ENCODE measurements at regions not wholly inside any gene's neighbourhood (a gene's known extent, or its start where the extent isn't known, plus 50 kb on each side); places are given as distances from the start of the nearest gene placed in this dataset.

DNA sequence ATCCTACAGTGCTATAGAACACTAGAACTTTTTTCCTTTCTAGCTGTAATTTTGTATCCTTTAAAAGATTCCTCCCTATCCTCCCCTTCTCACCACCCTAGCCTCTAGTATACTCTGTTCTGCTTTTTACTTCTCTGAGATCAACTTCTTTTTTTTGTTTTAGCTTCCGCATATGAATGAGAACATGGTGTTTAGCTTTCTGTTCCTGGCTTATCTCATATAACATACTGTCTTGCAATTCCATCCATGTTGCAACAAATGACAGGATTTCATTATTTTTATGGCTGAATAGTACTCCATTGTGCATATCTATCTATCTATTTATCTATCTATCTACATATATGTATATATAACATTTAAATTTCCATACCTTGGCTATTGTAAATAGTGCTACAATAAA, 126.0 kb upstream of the MAN2A1 start:
- ChIA-PET CTCF (no interaction called here), POLR2A (no interaction called here)
- Mint-ChIP-seq H3K4me3 (no peak overlapping the region), H3K27ac (no peak overlapping the region), H3K27me3 (no peaks in the 10 kb centered on the region), H3K9me3 (no peaks in the 10 kb centered on the region), H3K4me1 (ENCODE audit: low read depth) (peaks cover 5% of the 10 kb centered on the region), H3K36me3 (ENCODE audit: low read depth) (no peaks in the 10 kb centered on the region)
- H3K27ac ChIP-seq (ENCODE audit: low read depth in 1 of 2, low read length in 2 of 2): no peak overlapping the region
- no peaks in the 10 kb centered on the region for H3K36me3 ChIP-seq (ENCODE audit: insufficient read depth, low read length)
- TF ChIP-seq, protein P1, sequence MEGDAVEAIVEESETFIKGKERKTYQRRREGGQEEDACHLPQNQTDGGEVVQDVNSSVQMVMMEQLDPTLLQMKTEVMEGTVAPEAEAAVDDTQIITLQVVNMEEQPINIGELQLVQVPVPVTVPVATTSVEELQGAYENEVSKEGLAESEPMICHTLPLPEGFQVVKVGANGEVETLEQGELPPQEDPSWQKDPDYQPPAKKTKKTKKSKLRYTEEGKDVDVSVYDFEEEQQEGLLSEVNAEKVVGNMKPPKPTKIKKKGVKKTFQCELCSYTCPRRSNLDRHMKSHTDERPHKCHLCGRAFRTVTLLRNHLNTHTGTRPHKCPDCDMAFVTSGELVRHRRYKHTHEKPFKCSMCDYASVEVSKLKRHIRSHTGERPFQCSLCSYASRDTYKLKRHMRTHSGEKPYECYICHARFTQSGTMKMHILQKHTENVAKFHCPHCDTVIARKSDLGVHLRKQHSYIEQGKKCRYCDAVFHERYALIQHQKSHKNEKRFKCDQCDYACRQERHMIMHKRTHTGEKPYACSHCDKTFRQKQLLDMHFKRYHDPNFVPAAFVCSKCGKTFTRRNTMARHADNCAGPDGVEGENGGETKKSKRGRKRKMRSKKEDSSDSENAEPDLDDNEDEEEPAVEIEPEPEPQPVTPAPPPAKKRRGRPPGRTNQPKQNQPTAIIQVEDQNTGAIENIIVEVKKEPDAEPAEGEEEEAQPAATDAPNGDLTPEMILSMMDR (IDR thresholded peaks at IDR 0.05): no peak
- ATAC-seq (ENCODE audit: poor library complexity) (no peak), DNase-seq (no peak)
- H3K9me3 ChIP-seq (ENCODE audit: control insufficient read depth in 1 of 2, insufficient read depth in 1 of 2, low read length in 2 of 2): no peaks in the 10 kb centered on the region
- no peaks in the 10 kb centered on the region for H3K27me3 ChIP-seq (ENCODE audit: control insufficient read depth in 1 of 2, insufficient read depth in 2 of 2, low read length in 2 of 2)
- no peak overlapping the region for H3K4me3 ChIP-seq (ENCODE audit: low read length)
- intact Hi-C loops (cut with DNase I, micrococcal nuclease): no loop called here
- no peaks in the 10 kb centered on the region for H3K4me1 ChIP-seq (ENCODE audit: insufficient read depth, low read length)

DNA sequence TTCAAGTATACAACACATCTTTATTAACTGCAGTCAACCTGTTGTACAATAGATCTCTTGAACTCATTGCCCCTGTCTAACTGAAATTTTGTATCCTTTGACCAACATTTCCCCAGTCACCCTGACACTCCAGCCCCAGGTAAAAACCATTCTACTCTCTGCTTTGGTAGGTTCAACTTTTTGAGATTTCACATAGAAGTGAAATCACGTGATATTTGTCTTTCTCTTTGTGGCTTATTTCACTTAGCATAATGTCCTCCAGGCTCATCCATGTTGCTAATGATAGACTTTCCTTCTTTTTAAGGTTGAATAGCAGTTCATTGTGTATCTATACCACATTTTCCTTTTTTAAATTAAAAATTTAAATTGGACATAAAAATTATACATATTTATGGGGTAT, 126.5 kb upstream of the MAN2A1 start:
- CTCF ChIA-PET: no interaction called here

DNA sequence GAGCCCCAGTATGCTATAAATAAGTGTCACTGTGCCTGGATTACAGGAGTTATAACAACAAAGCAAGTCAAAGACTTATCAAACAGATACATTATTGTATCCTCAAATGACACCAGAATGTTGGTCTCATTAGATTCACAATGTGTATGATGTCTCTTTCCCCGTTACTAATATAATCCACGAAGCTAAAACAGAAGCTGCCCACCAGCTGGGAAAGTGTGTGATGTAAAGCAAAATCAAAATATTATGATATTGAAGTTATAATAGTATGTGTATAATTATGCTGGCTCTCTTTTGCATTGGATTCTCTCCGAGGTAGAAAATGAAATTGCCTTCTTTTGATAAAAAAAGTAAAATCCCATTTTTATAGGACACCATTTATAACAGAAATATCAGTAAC, 127.3 kb upstream of the MAN2A1 start:
- no peak overlapping the region for H3K4me3 ChIP-seq (ENCODE audit: low read length)
- no peaks in the 10 kb centered on the region for H3K9me3 ChIP-seq (ENCODE audit: control insufficient read depth in 1 of 2, insufficient read depth in 1 of 2, low read length in 2 of 2)
- no peaks in the 10 kb centered on the region for H3K27me3 ChIP-seq (ENCODE audit: control insufficient read depth in 1 of 2, insufficient read depth in 2 of 2, low read length in 2 of 2)
- peaks cover 11% of the 10 kb centered on the region for H3K4me1 Mint-ChIP-seq (ENCODE audit: low read depth)
- H3K27ac ChIP-seq (ENCODE audit: low read depth in 1 of 2, low read length in 2 of 2): no peak overlapping the region
- H3K9me3 Mint-ChIP-seq: no peaks in the 10 kb centered on the region
- intact Hi-C loops (cut with DNase I, micrococcal nuclease): no loop called here
- no peak for ATAC-seq (ENCODE audit: poor library complexity)
- no peaks in the 10 kb centered on the region for H3K36me3 ChIP-seq (ENCODE audit: insufficient read depth, low read length)
- H3K4me3 Mint-ChIP-seq: no peak overlapping the region
- ChIA-PET POLR2A (no interaction called here), CTCF (no interaction called here)
- TF ChIP-seq, protein P1 (IDR thresholded peaks at IDR 0.05): no peak
- no peaks in the 10 kb centered on the region for H3K4me1 ChIP-seq (ENCODE audit: insufficient read depth, low read length)
- H3K27ac Mint-ChIP-seq: no peak overlapping the region
- DNase-seq: no peak
- H3K27me3 Mint-ChIP-seq: no peaks in the 10 kb centered on the region
- H3K36me3 Mint-ChIP-seq (ENCODE audit: low read depth): no peaks in the 10 kb centered on the region

More for the DNA sequence above, 126.5 kb upstream of the MAN2A1 start:
- no peak for ATAC-seq (ENCODE audit: poor library complexity)
- H3K4me3 ChIP-seq (ENCODE audit: low read length): no peak overlapping the region
- no peak overlapping the region for H3K4me3 Mint-ChIP-seq
- H3K9me3 ChIP-seq (ENCODE audit: control insufficient read depth in 1 of 2, insufficient read depth in 1 of 2, low read length in 2 of 2): no peaks in the 10 kb centered on the region
- POLR2A ChIA-PET: no interaction called here
- DNase-seq: no peak
- H3K27ac Mint-ChIP-seq: no peak overlapping the region
- H3K9me3 Mint-ChIP-seq: no peaks in the 10 kb centered on the region
- no peaks in the 10 kb centered on the region for H3K36me3 Mint-ChIP-seq (ENCODE audit: low read depth)
- TF ChIP-seq, protein P1 (IDR thresholded peaks at IDR 0.05): no peak
- H3K27me3 Mint-ChIP-seq: no peaks in the 10 kb centered on the region
- H3K4me1 ChIP-seq (ENCODE audit: insufficient read depth, low read length): no peaks in the 10 kb centered on the region
- H3K27me3 ChIP-seq (ENCODE audit: control insufficient read depth in 1 of 2, insufficient read depth in 2 of 2, low read length in 2 of 2): no peaks in the 10 kb centered on the region
- intact Hi-C loops (cut with DNase I, micrococcal nuclease): no loop called here
- no peaks in the 10 kb centered on the region for H3K36me3 ChIP-seq (ENCODE audit: insufficient read depth, low read length)
- peaks cover 10% of the 10 kb centered on the region for H3K4me1 Mint-ChIP-seq (ENCODE audit: low read depth)
- H3K27ac ChIP-seq (ENCODE audit: low read depth in 1 of 2, low read length in 2 of 2): no peak overlapping the region
